ENCODE measurements at regions not wholly inside any gene's neighbourhood (a gene's known extent, or its start where the extent isn't known, plus 50 kb on each side); places are given as distances from the start of the nearest gene placed in this dataset.

DNA sequence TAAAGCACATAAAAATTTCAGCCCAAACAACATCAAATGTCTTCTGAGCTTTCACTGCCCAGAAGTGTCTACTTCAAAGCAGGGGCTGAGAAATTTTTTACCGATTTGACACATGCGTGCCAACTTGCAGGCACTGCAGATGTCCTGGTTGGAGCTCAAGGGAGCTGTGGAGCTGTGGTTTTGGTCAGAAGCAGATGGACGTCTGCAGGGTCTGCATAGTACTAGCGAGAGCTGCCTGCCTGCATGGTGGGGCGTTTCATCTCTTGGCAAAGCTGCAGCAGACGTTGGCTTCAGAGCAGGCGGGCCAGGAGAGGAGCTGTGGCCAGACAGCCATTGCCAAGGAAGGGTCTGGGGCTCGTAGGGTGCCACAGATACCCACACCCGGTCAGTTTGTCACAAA lies 296.7 kb downstream of the GLRX3 start:
- Histone ChIP-seq H3K27me3 (ENCODE audit: low read length) (no peaks in the 10 kb centered on the region), H3K4me3 (ENCODE audit: low read length) (no peak overlapping the region), H3F3A (ENCODE audit: low read length, unreplicated experiment) (no peaks in the 10 kb centered on the region), H3K36me3 (ENCODE audit: low read depth, low read length) (no peaks in the 10 kb centered on the region), H3K4me2 (ENCODE audit: low read length) (no peak overlapping the region), H3K27ac (ENCODE audit: low read length) (no peak overlapping the region), H3K79me2 (ENCODE audit: low read length) (no peaks in the 10 kb centered on the region), H4K20me1 (ENCODE audit: low read length) (no peaks in the 10 kb centered on the region), H3K4me1 (ENCODE audit: insufficient read depth, low read length) (no peaks in the 10 kb centered on the region), H2AFZ (ENCODE audit: low read length) (no peak overlapping the region), H3K9me3 (ENCODE audit: low read length) (no peaks in the 10 kb centered on the region), H3K9me2 (replicated peaks; ENCODE audit: low read length) (no peaks in the 10 kb centered on the region), H3K9ac (ENCODE audit: low read length) (no peak overlapping the region)
- TF ChIP-seq EZH2phosphoT487 (IDR thresholded peaks at IDR 0.05; ENCODE audit: borderline replicate concordance, low read length) (no peak), EZH2 (IDR thresholded peaks at IDR 0.05; ENCODE audit: low read length, unreplicated experiment) (no peak)
- TF ChIP-seq, protein P1, sequence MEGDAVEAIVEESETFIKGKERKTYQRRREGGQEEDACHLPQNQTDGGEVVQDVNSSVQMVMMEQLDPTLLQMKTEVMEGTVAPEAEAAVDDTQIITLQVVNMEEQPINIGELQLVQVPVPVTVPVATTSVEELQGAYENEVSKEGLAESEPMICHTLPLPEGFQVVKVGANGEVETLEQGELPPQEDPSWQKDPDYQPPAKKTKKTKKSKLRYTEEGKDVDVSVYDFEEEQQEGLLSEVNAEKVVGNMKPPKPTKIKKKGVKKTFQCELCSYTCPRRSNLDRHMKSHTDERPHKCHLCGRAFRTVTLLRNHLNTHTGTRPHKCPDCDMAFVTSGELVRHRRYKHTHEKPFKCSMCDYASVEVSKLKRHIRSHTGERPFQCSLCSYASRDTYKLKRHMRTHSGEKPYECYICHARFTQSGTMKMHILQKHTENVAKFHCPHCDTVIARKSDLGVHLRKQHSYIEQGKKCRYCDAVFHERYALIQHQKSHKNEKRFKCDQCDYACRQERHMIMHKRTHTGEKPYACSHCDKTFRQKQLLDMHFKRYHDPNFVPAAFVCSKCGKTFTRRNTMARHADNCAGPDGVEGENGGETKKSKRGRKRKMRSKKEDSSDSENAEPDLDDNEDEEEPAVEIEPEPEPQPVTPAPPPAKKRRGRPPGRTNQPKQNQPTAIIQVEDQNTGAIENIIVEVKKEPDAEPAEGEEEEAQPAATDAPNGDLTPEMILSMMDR (conservative IDR thresholded peaks at IDR 0.05; ENCODE audit: low read depth, low read length): no peak
- ATAC-seq (no peak), DNase-seq (no peak)
- POLR2A ChIA-PET (ENCODE audit: unreplicated experiment): no interaction called here
- BruUV-seq (replicated peaks): no TSS peak
- intact Hi-C loops (cut with micrococcal nuclease): no loop called here
- CTCF ChIA-PET: no interaction called here

DNA sequence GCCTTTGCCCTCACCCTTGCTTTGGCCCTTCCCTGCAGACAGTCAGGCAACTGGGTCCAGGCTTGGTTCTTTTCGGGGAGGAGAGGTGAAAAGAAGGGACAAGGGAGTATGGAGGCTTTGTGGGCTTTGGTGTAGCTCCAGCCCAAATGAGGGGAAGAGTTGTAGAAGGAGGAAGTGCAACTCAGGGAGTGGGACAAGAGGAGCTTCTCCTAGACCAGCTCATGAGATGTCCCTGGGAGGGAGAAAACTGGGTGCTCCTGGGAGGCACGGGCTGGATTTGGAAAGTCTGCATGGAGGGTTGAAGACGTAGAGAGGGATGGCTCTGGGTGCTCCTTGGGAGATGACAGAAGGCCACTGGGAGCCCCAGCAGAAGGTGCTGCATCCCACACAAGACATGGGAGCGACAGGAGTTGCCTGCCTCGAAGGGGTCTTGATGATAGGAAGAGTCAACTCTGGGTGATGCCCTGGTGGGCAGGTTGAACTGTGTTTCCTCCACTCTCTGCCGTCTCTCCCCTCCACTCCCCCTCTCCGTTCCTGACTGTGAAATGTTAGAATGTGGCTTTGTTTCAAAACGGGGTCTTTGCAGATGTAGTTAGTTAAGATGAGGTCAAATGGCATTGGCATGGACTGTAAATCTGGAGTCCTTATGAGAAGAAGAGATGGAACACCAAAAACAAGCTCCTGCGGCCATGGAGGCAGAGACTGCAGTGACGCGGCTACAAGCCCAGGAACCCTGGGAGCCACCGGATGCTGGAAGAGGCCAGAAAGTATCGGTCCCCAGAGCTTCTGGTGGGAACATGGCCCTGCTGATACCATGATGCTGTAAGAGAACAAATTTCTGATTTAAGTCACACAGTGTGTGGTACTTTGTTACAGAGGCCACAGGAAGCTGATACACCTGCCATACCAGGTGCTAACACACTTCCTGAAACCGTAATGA lies 298.5 kb downstream of the GLRX3 start:
- BruUV-seq (replicated peaks): no TSS peak
- no peak for ATAC-seq
- Histone ChIP-seq H3K79me2 (ENCODE audit: low read length) (no peaks in the 10 kb centered on the region), H3K9me2 (replicated peaks; ENCODE audit: low read length) (no peaks in the 10 kb centered on the region), H3K36me3 (ENCODE audit: low read depth, low read length) (no peaks in the 10 kb centered on the region), H3K9ac (ENCODE audit: low read length) (no peak overlapping the region), H3K4me1 (ENCODE audit: insufficient read depth, low read length) (no peaks in the 10 kb centered on the region), H3K27ac (ENCODE audit: low read length) (no peak overlapping the region), H4K20me1 (ENCODE audit: low read length) (no peaks in the 10 kb centered on the region), H3K4me3 (ENCODE audit: low read length) (no peak overlapping the region), H3K27me3 (ENCODE audit: low read length) (no peaks in the 10 kb centered on the region), H3F3A (ENCODE audit: low read length, unreplicated experiment) (no peaks in the 10 kb centered on the region), H3K9me3 (ENCODE audit: low read length) (no peaks in the 10 kb centered on the region), H2AFZ (ENCODE audit: low read length) (no peak overlapping the region), H3K4me2 (ENCODE audit: low read length) (no peak overlapping the region)
- ChIA-PET POLR2A (ENCODE audit: unreplicated experiment) (no interaction called here), CTCF (no interaction called here)
- intact Hi-C loops (cut with micrococcal nuclease): no loop called here
- TF ChIP-seq, protein P1 (conservative IDR thresholded peaks at IDR 0.05; ENCODE audit: low read depth, low read length): no peak
- no peak for TF ChIP-seq EZH2 (IDR thresholded peaks at IDR 0.05; ENCODE audit: low read length, unreplicated experiment)
- no peak for TF ChIP-seq EZH2phosphoT487 (IDR thresholded peaks at IDR 0.05; ENCODE audit: borderline replicate concordance, low read length)
- DNase-seq: no peak

DNA sequence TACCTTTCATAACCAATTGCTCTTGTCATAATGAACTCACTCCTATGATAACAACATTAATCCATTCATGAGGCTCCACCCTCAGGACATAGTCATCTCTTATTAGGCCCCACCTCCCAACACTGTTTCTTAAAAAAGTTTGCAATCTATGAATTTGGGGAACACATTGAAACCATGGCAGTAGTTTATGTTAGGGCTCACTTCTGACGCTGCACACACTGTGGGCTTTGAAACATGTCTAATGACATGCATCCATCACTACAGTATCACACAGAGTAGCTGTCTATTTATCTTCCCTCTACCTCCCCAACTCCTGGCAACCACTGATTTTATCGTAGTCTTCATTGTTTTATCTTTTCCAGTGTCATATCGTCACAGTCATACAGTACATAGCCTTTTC lies 299.8 kb downstream of the GLRX3 start:
- ChIA-PET POLR2A (ENCODE audit: unreplicated experiment) (no interaction called here), CTCF (no interaction called here)
- Histone ChIP-seq H3K4me2 (ENCODE audit: low read length) (no peak overlapping the region), H3K27me3 (ENCODE audit: low read length) (no peaks in the 10 kb centered on the region), H3K9me3 (ENCODE audit: low read length) (no peaks in the 10 kb centered on the region), H3K4me1 (ENCODE audit: insufficient read depth, low read length) (no peaks in the 10 kb centered on the region), H3K36me3 (ENCODE audit: low read depth, low read length) (no peaks in the 10 kb centered on the region), H2AFZ (ENCODE audit: low read length) (no peak overlapping the region), H3K79me2 (ENCODE audit: low read length) (no peaks in the 10 kb centered on the region), H3K4me3 (ENCODE audit: low read length) (no peak overlapping the region), H3K9me2 (replicated peaks; ENCODE audit: low read length) (no peaks in the 10 kb centered on the region), H3K9ac (ENCODE audit: low read length) (no peak overlapping the region), H4K20me1 (ENCODE audit: low read length) (no peaks in the 10 kb centered on the region), H3K27ac (ENCODE audit: low read length) (no peak overlapping the region), H3F3A (ENCODE audit: low read length, unreplicated experiment) (no peaks in the 10 kb centered on the region)
- no peak for DNase-seq
- no peak for ATAC-seq
- intact Hi-C loops (cut with micrococcal nuclease): no loop called here
- BruUV-seq (replicated peaks): no TSS peak
- TF ChIP-seq, protein P1 (conservative IDR thresholded peaks at IDR 0.05; ENCODE audit: low read depth, low read length): no peak
- no peak for TF ChIP-seq EZH2phosphoT487 (IDR thresholded peaks at IDR 0.05; ENCODE audit: borderline replicate concordance, low read length)
- no peak for TF ChIP-seq EZH2 (IDR thresholded peaks at IDR 0.05; ENCODE audit: low read length, unreplicated experiment)
